HG03159 (cell line): ENCODE measurements at regions not wholly inside any gene's neighbourhood (a gene's known extent, or its start where the extent isn't known, plus 50 kb on each side); places are given as distances from the start of the nearest gene placed in this dataset.
"Not testable (repeated sequence)": the region's sequence is repeated elsewhere in the genome, so short reads cannot be mapped to it uniquely, and the experiment has no call there.

Source experiments
- ATAC-seq: cut with Tn5 transposase; IDR thresholded peaks from one replicate; pipeline ENCODE4 v1.9.1; 2021; ENCODE audit warnings: mild to moderate bottlenecking, moderate library complexity; ENCODE audit not compliant: unreplicated experiment

DNA sequence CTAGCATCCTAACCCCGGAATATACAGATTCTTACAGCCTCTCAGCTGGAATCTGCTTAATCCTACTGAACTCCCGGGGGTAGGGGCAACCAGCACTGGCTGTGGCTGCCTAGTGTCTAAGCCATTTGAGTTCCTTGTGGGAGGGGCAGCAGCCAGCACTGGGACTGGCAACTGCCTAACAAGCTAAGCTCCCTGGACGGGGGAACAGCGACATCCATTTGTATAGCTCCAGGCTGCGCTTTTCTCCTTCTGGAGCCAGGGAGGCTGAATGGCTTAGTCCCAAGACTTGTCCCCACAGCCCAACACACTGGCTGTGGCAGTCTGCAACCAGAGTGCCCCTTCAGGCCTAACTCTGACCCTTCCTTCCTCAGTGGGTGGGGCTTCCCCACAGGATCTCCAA is 787.2 kb downstream of the METTL4 start:
- no peak for ATAC-seq

DNA sequence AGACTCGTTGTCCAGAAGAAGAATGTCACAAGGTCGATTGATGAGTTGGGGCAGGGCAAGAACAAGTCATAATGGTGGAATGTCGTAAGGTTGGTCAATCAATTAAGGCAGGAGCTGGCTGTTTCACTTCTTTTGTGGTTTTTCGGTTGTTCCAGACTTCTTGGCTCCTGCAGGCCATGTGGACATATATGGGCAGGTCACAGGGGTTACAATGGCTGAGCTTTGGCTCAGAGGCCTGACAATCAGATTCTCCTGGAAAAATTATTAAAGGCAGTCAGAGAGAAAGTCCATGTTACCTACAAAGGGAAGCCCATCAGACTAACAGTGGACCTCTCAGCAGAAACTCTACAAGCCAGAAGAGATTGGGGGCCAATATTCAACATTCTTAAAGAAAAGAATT is 785.3 kb downstream of the METTL4 start:
- not testable (repeated sequence) for ATAC-seq

DNA sequence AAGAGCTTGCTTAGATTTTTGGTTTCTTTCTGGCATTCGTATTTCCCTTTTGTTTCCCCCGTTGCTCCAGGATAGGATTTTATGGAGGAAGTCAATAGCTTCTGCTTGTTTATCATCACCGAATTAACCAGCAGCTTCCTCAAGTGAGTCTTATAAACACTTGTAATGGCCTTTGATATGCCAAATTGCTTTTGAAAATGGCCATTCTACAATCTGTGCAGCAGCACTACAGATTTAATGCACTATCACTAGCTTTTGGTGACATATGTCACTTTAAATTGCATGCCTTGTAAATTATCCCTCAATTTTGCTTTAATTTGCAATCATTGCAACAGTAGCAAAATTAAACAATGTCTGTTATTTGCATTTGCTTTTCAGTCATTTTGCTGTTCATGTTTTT is 774.7 kb downstream of the METTL4 start:
- ATAC-seq, result no peak

DNA sequence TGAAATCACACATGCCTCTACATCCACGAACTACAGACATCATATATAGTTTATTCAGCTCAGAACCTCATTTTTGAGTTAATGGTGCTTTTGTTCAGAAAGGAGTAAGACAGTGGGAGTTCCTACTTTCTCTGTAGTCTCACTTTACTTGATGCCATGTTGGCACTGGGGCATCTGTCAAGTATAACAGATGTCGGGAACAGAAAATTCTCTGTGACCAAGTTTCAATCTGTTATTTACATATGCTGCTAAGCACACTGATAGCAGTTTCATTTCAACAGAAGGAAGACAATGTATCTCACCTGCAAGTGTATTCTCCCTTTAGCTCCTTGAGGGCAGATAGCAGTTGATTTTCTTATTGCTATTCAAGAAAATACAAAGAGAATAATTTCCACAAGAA is 774.1 kb downstream of the METTL4 start:
- no peak for ATAC-seq

DNA sequence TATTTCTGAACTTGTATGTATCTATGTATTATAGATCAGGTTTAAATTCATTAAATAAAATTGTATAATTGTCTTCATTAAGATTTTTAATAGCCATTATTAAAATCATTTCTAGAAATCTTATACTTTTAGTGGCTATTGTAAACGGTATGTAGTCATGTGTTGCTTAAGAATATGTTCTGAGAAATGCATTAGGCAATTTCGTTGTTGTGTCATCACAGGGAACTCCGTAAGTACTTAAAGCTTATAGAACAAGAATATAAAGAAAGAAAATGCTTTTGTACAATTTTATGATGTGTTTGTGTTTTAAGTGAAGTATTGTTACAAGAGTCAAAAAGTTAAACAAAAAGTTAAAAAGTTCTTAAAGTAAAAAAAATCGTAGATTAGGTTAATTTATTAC is 765.8 kb downstream of the METTL4 start:
- no peak for ATAC-seq

DNA sequence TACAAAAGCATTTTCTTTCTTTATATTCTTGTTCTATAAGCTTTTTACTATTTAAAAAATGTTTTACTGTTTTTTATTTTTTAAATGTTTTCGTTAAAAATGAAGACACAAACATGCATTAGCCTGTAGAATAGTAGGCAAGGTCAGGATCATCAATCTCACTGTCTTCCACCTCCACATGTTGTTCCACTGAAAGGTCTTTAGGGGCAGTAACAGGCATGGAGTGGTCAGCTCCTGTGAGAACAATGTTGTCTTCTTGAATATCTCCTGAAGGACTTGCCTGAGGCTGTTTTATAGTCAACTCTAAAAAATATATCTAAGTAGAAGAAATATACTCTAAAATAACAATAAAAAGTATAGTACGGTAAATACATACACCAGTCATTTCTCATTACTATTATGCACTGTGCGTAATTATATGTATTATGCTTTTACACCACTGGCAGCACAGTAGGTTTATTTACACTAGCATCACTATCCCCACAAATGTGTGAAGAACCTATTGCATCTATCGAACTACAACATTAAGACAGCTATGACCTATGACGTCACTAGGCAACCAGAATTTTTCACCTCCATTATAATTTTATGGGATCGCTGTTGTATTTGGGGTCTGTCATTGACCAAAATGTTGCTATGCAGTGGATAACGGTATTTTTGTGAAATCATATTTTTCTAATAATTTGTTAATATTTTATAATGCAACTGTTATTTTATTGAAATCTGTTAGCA is 764.3 kb downstream of the METTL4 start:
- ATAC-seq, result no peak

DNA sequence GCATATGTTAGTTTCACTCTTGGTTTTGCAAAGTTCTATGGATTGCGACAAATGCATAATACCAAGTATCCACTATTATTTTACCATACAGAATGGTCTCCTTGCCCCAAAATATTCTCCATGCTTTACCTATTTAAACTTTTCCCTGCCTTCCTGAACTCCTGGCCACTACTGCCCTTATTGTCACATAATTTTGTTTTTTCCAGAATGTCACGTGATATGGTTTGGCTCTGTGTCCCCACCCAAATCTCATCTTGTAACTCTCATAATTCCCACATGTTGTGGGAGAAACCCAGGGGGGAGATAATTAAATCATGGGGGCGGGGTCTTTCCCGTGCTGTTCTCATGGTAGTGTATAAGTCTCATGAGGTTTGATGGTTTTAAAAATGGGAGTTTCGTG is 760.0 kb downstream of the METTL4 start:
- no peak for ATAC-seq

DNA sequence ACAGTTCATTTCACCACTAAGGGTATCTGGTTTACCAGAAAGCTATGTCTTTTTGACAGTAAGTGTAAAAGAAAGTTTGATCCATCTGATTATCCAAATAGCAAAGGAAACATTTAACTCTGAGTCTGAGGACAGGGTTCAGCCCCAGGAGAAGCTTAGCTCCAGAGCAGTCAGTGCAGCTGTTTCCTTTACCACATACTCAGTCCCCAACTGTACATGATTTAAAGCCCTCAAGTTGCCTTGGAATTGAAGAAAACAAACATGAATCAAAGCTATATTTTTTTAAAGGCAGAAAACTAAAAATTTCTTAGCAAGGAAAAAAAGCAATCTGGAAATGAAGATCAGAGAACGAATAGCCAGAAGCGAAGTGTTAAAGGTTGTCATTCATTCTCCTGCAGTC is 746.0 kb downstream of the METTL4 start:
- no peak for ATAC-seq

DNA sequence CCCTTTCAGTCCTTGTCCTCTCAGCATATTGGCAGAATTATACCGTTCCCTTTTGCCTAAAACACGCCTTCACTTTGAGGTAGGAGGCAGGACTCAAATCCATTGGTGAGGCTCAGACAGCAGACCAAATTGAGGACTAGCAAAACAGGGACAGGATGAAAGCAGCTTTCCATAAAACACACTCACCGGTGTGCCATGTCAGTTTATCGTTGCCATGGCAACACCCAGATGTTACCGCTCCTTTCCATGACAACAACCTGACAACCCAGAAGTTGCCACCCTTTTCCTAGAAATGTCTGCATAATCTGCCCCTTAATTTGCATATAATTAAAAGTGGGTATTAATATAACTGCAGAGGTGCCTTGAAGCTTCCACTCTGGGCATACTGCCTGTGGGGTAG is 730.4 kb downstream of the METTL4 start:
- ATAC-seq, result no peak

DNA sequence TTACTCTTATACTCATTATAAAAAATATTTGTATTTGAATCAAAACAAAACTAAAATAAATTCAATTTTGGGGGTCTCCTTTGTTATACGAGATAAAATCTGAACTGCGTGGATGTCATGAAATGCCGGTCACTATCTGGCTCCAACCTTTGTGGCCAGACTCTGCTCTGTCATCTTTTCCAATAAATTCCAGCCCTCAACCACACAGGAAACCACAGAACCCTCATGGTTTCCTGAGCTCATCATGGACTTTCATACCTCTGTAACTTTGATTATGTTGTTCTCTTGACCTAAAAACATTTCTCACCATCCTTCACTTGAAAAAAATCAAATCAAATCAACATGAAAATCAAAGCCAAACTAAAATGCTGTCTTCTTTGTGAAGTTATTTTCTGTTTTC is 724.7 kb downstream of the METTL4 start:
- no peak for ATAC-seq

DNA sequence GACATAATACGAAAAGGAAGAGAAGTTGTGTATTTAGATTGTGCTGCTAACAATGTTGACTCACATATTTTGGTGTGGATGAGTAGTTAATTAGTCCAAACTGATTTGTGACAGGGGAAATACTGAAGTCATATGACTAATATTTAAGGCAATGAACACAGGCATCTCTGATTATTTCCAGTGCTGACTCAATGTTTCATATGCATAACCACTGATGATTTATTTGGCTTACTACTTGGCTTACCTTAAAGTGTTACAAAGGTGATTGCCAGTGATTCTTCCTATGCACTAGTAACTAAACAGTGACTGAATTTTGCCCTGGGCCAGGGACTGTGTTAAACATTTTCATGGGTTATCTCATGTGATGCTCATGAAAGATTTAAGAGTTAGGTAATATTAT is 722.6 kb downstream of the METTL4 start:
- ATAC-seq, result no peak

DNA sequence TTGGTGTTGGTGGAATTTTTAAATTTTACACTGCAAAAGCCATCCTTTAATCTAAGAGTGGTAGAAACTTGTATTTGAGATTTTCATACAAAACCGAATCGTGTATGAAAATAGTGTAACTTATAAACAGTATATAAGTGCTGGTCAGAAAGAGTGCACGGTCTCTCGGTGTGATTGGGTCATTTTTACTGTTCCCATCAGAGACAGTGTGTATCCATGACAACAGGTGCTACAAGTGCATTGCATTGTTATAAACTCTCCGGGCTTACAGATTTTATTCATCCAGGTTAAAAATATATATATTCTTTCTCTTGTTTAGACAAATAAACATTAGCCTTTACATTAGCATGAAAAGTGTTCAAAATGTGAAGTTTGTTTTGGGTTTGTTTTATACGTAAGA is 721.9 kb downstream of the METTL4 start:
- ATAC-seq, result no peak

DNA sequence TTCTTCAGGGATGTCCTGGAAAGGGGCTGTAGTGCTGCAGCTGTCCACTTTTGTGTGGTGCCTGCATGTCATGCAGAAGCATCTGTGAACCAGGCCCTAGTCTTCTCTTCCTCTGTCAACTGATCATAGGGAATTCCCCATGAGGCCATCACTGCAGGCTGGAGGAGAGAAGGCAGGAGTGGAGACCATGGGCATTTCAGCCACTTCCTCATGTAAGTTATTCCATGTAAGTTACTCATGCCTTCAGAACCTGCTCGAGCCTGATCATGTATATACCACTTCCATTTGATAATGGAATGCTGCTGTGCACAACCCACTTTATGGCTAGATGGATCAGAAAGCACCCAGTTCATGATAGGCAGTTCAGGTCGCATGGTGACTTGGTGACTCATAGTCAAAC is 714.0 kb downstream of the METTL4 start:
- ATAC-seq, result not testable (repeated sequence)

DNA sequence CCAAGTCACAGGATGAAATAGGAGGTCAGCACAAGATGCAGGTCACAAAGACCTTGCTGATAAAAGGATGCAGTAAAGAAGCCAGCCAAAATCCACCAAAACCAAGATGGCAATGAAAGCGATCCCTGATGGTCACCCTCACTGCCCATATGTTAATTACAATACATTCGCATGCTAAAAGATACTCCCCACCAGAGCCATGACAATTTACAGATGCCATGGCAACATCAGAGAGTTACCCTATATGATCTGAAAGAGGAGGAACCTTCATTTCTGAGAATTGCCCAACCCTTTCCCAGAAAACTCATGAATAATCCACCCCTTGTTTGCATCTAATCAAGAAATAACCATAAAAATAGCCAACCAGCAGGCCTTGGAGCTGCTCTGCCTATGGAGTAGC is 709.8 kb downstream of the METTL4 start:
- no peak for ATAC-seq

DNA sequence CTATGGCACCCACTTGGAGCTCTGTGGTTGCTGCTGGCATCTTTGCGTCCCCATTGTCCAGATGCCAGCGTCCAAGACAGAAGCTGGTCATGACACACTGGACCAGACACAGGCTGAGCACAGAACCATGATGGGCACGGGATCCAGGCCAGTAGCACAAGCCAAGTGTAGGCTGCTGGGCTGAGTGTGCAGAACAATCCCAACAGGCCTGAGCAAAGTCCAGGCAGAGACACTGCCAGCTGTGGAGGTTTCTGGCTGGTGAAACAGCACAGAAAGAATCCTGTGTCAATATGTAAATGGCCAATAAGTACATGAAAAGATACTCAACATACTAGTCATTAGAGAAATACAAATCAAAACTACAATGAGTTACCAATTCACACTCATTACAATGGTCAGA is 705.4 kb downstream of the METTL4 start:
- no peak for ATAC-seq

DNA sequence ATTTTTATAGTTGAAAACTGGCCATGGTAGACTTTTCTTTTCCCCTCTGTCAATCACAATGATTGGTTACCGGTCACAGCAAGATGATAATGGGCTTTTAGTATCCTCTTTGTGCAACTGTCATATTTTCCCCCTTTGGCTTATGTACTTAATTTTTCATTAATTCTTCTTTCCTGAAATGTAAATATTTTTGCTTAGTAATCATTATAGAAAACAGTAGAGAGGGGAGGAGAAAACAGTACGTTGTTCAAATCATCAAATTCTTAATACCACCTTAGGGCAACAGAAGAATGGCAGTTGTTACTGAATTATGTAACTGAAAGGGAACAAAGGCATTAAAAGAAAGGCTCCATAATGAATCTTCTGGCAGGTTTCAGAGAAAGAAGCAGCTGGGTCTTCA is 699.0 kb downstream of the METTL4 start:
- ATAC-seq, result no peak

DNA sequence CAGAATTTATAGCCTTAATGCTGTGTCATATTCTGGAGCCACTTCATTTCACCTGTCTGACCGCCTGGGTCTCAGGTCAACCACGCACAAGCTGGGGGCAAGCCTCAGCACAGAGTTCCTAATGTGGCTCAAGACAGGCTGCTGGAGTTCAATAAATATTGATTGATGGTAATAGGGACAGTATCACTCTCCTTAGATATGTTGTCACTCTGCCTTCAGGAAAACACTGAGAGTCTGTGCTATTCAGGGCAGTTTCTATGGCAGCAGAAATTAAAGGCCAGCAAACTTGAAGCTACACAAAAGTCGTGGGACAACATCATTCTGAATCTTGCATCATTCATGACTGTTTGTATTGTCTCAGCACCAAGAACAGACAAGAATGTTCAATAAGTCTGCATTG is 696.1 kb downstream of the METTL4 start:
- no peak for ATAC-seq

DNA sequence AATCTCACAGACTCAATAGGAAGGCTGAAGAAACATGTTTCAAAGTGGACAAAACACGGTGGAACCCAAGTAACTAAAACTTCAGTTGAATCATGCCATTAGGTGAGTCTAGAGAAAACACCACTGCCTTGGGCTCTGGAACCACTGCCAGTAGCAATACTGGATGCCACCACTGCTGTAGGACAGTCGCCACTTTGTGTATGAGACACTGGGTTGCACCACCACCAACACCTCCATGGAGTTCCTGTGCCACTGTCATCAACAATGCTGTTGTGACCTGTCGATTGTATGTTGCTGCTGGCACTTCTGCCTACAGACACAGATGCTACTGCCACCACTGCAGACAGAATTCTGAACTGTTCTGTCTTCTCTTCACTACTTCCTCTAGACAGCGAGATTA is 686.7 kb downstream of the METTL4 start:
- ATAC-seq, result no peak

DNA sequence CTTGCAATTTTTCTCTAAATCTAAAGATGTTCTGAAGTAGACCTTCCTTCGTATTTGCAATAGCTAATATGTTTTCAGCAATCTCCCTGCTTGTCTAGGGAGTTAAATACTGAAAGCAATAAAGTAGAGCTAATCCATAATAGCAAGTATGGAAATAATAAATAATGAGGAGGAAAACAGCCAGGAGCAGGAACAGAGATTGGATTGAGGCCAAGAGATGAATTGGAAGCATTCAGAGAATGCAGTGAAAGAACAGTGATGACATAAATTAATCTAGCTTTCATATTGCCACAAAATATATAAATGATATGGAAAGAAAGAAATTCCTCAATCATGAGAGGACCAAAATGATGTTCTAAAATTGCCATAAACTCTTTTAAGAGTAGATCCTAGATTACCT is 679.7 kb downstream of the METTL4 start:
- no peak for ATAC-seq

DNA sequence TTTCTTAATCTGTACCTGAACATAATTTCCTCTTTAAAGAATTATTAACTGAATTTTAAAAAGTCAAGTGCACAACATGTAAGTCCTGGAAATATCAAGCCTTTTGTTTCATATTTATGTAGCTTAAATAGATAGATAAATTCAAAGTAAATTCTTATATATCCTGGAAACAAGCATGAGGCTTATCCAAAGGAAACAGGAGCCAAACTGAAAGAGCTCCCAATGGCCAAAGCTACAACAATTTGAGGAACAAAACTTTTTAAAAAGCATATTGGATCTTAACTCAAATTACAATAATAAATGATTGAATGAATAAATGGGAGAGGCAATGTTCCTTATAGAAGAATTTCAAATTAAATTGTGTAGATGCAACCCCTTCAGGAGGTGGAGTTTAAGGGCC is 679.1 kb downstream of the METTL4 start:
- ATAC-seq, result no peak

DNA sequence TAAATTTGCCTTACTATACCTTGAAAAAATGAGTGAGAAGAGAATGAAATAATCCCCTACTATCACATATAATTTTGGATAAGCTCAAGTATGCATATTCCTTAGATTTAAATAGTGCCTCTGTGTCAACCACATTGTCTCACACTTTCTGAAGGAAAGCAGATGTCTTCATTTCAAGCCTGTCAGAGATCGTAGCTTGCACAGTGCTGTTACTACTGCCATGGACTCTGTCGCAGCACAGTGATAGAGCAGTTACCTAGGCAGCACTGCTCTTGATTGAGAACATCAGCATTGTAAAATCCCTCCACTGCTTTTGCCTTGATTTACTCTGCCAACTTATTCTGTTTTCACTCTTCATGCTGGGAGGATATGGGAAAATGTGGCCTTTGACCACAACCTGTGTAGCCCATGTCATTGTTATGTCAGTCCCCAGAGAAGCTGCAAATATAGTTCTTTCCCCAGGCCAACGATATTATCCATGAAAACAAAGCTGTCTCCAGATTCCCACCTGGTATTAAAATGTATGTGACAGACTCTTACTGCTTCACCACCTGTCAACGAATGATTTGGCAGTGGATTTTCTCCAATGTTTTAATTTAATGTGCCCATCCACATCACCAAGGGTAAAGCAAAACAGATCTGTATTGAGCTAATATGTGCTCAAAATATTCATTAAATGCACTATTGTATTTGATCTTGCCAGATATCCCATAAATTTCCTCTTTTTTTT is 675.7 kb downstream of the METTL4 start:
- no peak for ATAC-seq

DNA sequence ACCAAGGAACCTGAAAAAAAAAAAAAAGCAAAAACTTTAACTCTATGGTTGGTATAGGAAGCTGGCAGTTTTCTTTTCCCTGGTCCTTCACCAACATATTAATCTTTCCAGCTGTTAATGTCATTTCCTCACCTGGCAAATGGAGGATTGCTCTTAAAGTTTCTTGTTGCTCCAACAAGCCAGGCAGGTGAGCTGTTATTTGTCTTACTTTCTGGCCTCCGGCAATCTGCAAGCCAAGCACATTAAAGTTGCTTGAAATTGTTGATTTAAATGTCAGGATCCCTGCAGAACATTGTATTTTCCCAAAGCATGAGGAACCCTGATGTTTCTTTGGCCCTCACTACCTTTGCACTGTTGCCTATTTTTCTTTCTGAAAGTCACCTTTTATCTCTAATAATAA is 664.9 kb downstream of the METTL4 start:
- ATAC-seq, result no peak
